ENCODE measurements at regions not wholly inside any gene's neighbourhood (a gene's known extent, or its start where the extent isn't known, plus 50 kb on each side); places are given as distances from the start of the nearest gene placed in this dataset.

GRCh38 chrX:140053846-140054245, 88.5 kb upstream of the CXorf66 start:
- no peaks in the 10 kb centered on the region for H3K9me3 ChIP-seq

More at GRCh38 chrX:140053846-140054245, 88.5 kb upstream of the CXorf66 start:
- Histone ChIP-seq H3K79me2 (ENCODE audit: insufficient read depth) (no peaks in the 10 kb centered on the region), H3K4me2 (no peak overlapping the region), H3K27ac (ENCODE audit: low read depth in 2 of 2, low read length in 1 of 2) (no peak overlapping the region), H3K4me1 (ENCODE audit: control insufficient read depth in 1 of 2, insufficient read depth in 2 of 2, low read depth in 1 of 2, low read length in 1 of 2) (no peaks in the 10 kb centered on the region), H3K4me3 (ENCODE audit: low read depth in 2 of 2, low read length in 1 of 2) (no peak overlapping the region), H3K9ac (no peak overlapping the region), H3K27me3 (ENCODE audit: insufficient read depth) (peaks cover 8% of the 10 kb centered on the region; the same call in 1 of the 2 replicates), H3F3A (replicated peaks; ENCODE audit: insufficient read depth) (no peaks in the 10 kb centered on the region), H3K9me2 (no peaks in the 10 kb centered on the region), H4K20me1 (ENCODE audit: insufficient read depth) (no peaks in the 10 kb centered on the region), H2AFZ (ENCODE audit: low read depth) (no peak overlapping the region), H3K36me3 (replicated peaks in 1 of 2; ENCODE audit: control insufficient read depth in 1 of 2, insufficient read depth in 2 of 2, low read length in 1 of 2) (no peaks in the 10 kb centered on the region)
- TF ChIP-seq CHD2 (IDR thresholded peaks at IDR 0.05; ENCODE audit: low read length, partially characterized antibody) = no peak
- TF ChIP-seq FOXJ3 (CRISPR knock-in tag; IDR thresholded peaks at IDR 0.05) = no peak
- no peak for TF ChIP-seq NRF1 (IDR thresholded peaks at IDR 0.05; ENCODE audit: low read depth, low read length)
- TF ChIP-seq USF1 (IDR thresholded peaks at IDR 0.05; ENCODE audit: borderline replicate concordance, low read depth) = no peak
- no peak for TF ChIP-seq FOXM1 (IDR thresholded peaks at IDR 0.05; ENCODE audit: low read depth)
- TF ChIP-seq SMC3 (IDR thresholded peaks at IDR 0.05; ENCODE audit: low read depth, low read length) = no peak
- TF ChIP-seq CTCF (IDR thresholded peaks at IDR 0.05) = no peak
- no peak for TF ChIP-seq PBX3 (IDR thresholded peaks at IDR 0.05)
- TF ChIP-seq USF2 (IDR thresholded peaks at IDR 0.05; ENCODE audit: borderline replicate concordance, low read depth, low read length) = no peak
- TF ChIP-seq YY1 (IDR thresholded peaks at IDR 0.05; ENCODE audit: low read depth) = no peak
- TF ChIP-seq JUND (IDR thresholded peaks at IDR 0.05) = no peak
- no peak for TF ChIP-seq TEAD4 (IDR thresholded peaks at IDR 0.05; ENCODE audit: borderline replicate concordance, insufficient read depth)
- TF ChIP-seq POLR2AphosphoS5 (IDR thresholded peaks at IDR 0.05; ENCODE audit: low read depth, low read length) = no peak
- no peak for TF ChIP-seq GATA2 (CRISPR knock-in tag; IDR thresholded peaks at IDR 0.05)
- ChIA-PET POLR2A (no interaction called here), CTCF (no interaction called here)
- 9% methylated on average over 5 of the region's 5 CpGs for WGBS (ENCODE audit: low lambda C conversion rate)
- no peak for DNase-seq

Measured in SK-N-SH (cell line).